SU-DHL-6 (cell line): ENCODE measurements at regions not wholly inside any gene's neighbourhood (a gene's known extent, or its start where the extent isn't known, plus 50 kb on each side); places are given as distances from the start of the nearest gene placed in this dataset.

Experiments used
- EZH2phosphoT487 ChIP-seq: fragments of 200-600 bp; sonication (generic), shearing (Covaris generic); conservative IDR thresholded peaks from 2 replicates; pipeline ENCODE4 v1.6.1; 2018; ENCODE audit warnings: mild to moderate bottlenecking, antibody characterized with exemption, low read length, moderate library complexity, mixed read lengths
- TF ChIP-seq, protein P1 (sequence below): fragments of 200-600 bp; sonication (generic); IDR thresholded peaks from one replicate; pipeline ENCODE4 v1.5.1; 2017; ENCODE audit warnings: antibody characterized with exemption, mild to moderate bottlenecking, low read length, moderate library complexity; ENCODE audit not compliant: insufficient read depth, poor library complexity, severe bottlenecking

DNA sequence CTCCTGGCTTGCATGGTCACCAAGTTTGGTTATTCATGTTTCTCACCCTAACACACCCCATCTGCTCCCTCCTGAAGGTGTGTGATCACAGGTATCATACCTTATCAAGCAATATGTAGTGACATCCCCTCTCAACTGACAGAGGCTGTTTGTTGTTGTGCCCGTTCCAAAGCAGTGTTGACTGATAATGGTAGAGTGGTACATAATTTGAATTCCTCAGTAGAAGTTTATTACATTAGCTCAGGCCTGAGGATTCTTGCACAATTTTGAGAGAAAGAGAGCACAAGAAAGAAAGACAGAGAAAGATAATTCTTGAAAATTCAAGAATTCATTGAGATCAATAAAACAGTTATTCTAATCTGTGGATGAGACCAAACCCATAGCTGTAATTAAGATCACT lies 69.1 kb upstream of the SATB1 start:
- TF ChIP-seq, protein P1, sequence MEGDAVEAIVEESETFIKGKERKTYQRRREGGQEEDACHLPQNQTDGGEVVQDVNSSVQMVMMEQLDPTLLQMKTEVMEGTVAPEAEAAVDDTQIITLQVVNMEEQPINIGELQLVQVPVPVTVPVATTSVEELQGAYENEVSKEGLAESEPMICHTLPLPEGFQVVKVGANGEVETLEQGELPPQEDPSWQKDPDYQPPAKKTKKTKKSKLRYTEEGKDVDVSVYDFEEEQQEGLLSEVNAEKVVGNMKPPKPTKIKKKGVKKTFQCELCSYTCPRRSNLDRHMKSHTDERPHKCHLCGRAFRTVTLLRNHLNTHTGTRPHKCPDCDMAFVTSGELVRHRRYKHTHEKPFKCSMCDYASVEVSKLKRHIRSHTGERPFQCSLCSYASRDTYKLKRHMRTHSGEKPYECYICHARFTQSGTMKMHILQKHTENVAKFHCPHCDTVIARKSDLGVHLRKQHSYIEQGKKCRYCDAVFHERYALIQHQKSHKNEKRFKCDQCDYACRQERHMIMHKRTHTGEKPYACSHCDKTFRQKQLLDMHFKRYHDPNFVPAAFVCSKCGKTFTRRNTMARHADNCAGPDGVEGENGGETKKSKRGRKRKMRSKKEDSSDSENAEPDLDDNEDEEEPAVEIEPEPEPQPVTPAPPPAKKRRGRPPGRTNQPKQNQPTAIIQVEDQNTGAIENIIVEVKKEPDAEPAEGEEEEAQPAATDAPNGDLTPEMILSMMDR: no peak
- TF ChIP-seq EZH2phosphoT487: no peak
